Parathyroid adenoma (tissue), 2 donors: ENCODE measurements at regions not wholly inside any gene's neighbourhood (a gene's known extent, or its start where the extent isn't known, plus 50 kb on each side); places are given as distances from the start of the nearest gene placed in this dataset.

Source experiments
- H2AFZ ChIP-seq: fragments of 300-600 bp; sonication (generic); one replicate; pipeline ENCODE4 v1.7.0; 2017; ENCODE audit warnings: antibody characterized with exemption, mild to moderate bottlenecking
- H3K27ac ChIP-seq: fragments of 300-600 bp; sonication (generic); one replicate; pipeline ENCODE4 v1.7.0; 2017
- H3K27me3 ChIP-seq: fragments of 300-600 bp; sonication (generic); one replicate; pipeline ENCODE4 v1.7.0; 2017; ENCODE audit warnings: low read length; ENCODE audit not compliant: control insufficient read depth, insufficient read depth
- H3K36me3 ChIP-seq: fragments of 300-600 bp; sonication (generic); one replicate; pipeline ENCODE4 v1.7.0; 2017; ENCODE audit warnings: low read length; ENCODE audit not compliant: control insufficient read depth, insufficient read depth
- H3K4me1 ChIP-seq: fragments of 300-600 bp; sonication (generic); one replicate; pipeline ENCODE4 v1.7.0; 2017; ENCODE audit warnings: control low read depth
- H3K4me2 ChIP-seq: fragments of 300-600 bp; sonication (generic); one replicate; pipeline ENCODE4 v1.7.0; 2017; ENCODE audit warnings: low read length
- H3K4me3 ChIP-seq: fragments of 300-600 bp; sonication (generic); one replicate; pipeline ENCODE4 v1.7.0; 2017; ENCODE audit warnings: low read depth, low read length
- H3K79me2 ChIP-seq: fragments of 300-600 bp; sonication (generic); one replicate; pipeline ENCODE4 v1.7.0; 2017; ENCODE audit warnings: control low read depth
- H3K9ac ChIP-seq: fragments of 300-600 bp; sonication (generic); one replicate; pipeline ENCODE4 v1.7.0; 2017; ENCODE audit warnings: mild to moderate bottlenecking
- H3K9me3 ChIP-seq: fragments of 300-600 bp; sonication (generic); one replicate; pipeline ENCODE4 v1.7.0; 2017; ENCODE audit warnings: low read length; ENCODE audit not compliant: control insufficient read depth
- TF ChIP-seq, protein P1 (sequence below): fragments of 300-600 bp; sonication (generic); IDR thresholded peaks from one replicate; pipeline ENCODE4 v1.7.0; 2017; ENCODE audit warnings: antibody characterized with exemption, mild to moderate bottlenecking
- donor health status: primary hyperparathyroidism.

DNA sequence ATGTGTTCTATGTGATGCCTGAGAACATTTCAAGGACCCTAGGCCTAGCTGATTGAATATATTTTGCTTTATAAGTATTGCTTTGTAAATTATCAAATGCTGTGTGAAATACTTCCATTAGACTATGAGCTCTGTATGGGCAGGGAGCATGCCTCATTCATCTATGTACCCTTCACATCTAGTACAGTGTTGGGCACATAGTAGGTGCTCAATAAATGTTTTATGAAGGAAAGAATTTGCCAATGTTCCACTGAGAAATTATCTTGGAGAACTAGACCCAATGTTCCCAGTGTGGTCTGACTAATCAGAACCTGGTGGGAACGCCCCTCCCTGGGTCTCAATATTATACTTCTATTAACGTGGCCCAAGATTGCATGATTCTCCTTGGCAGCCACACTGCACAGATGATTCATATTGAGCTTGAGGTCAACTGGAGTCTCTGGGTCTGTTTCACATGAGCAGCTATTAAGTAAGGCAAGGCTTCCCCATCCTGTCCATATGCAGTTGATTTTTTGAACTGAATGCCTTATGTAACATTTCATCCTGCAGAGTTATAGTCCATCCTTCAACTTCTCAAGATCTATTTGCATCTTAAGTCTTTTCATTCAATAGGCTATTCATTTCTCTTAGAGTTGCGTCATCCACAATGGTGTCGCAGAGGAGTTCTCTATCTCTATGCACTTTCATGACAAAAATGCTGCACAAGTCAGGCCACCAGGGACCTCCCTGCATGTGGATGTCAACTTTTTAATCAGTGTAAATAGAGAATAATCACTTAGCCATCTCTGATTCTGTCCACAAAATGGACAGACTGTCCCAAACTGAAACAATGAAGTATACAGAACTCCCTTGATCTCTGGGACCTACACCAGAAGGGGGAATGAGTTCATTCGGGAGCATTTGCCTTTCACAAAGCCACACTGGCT lies 257.6 kb downstream of the CYP26B1 start:
- Histone ChIP-seq H3K27me3 (no peaks in the 10 kb centered on the region), H3K4me2 (no peak overlapping the region), H2AFZ (no peak overlapping the region), H3K9me3 (no peaks in the 10 kb centered on the region), H3K79me2 (no peaks in the 10 kb centered on the region), H3K36me3 (no peaks in the 10 kb centered on the region), H3K27ac (no peak overlapping the region), H3K4me3 (no peak overlapping the region), H3K4me1 (no peaks in the 10 kb centered on the region), H3K9ac (no peak overlapping the region)
- TF ChIP-seq, protein P1, sequence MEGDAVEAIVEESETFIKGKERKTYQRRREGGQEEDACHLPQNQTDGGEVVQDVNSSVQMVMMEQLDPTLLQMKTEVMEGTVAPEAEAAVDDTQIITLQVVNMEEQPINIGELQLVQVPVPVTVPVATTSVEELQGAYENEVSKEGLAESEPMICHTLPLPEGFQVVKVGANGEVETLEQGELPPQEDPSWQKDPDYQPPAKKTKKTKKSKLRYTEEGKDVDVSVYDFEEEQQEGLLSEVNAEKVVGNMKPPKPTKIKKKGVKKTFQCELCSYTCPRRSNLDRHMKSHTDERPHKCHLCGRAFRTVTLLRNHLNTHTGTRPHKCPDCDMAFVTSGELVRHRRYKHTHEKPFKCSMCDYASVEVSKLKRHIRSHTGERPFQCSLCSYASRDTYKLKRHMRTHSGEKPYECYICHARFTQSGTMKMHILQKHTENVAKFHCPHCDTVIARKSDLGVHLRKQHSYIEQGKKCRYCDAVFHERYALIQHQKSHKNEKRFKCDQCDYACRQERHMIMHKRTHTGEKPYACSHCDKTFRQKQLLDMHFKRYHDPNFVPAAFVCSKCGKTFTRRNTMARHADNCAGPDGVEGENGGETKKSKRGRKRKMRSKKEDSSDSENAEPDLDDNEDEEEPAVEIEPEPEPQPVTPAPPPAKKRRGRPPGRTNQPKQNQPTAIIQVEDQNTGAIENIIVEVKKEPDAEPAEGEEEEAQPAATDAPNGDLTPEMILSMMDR: no peak

DNA sequence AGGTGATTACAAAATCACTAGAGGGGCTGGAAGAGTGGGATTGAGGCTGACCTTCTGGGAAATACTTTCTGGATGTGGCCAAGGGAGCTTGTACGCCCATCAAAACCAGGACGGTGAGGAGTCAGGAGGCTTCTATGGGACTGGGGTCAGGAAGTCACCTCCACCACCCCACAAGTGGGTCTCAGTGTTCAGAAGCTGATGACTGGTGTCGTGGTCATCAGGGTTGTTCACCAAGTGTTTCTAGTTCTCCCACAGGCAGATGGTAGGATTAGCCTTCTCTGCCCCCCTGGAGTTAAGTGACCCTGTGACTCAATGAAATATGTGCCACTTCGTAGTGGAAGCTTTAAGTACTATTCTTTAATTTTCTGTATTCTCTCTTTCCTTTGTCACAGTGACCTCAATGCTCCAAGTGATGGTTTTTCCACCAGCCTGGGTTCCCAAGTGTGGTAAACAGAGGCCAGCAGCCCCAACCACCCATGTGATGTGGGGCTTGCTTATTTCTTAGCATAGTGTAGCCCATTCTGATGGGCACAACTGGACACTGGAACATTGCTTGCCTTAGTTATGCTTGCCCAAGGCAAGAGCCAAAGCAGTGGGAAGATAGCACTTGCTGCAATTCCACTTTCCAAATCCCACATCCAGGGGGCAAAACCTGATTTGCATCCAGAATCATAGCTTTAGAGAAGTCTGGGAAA lies 258.8 kb downstream of the CYP26B1 start:
- H3K27ac ChIP-seq: no peak overlapping the region

DNA sequence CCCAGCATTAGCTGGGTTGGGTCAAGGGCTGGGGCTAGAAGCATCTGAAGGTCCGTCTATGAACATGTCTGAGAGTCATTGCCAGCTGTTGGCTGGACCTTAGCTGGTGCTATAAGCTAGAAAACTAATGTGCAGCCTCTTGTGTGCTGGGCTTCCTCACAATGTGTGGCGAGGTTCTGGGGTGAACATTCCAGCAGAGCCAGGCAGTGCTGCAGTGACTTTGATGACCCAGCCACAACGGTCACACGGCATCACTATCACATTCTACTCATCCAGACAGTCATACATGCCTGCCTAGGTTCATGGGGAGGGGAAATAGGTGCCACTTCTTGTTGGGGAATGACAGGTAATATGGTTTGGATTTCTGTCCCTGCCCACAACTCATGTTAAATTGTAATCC lies 260.5 kb downstream of the CYP26B1 start:
- H3K9me3 ChIP-seq: no peaks in the 10 kb centered on the region
- H3K27ac ChIP-seq: no peak overlapping the region
- no peak overlapping the region for H3K4me3 ChIP-seq
- H3K36me3 ChIP-seq: no peaks in the 10 kb centered on the region
- H3K27me3 ChIP-seq: no peaks in the 10 kb centered on the region
- H3K79me2 ChIP-seq: no peaks in the 10 kb centered on the region
- TF ChIP-seq, protein P1: no peak
- peaks cover 8% of the 10 kb centered on the region for H3K4me1 ChIP-seq
- no peak overlapping the region for H2AFZ ChIP-seq
- H3K9ac ChIP-seq: no peak overlapping the region
- no peak overlapping the region for H3K4me2 ChIP-seq

More for the DNA sequence above, 258.8 kb downstream of the CYP26B1 start:
- TF ChIP-seq, protein P1: no peak
- no peaks in the 10 kb centered on the region for H3K9me3 ChIP-seq
- no peak overlapping the region for H3K4me2 ChIP-seq
- no peak overlapping the region for H3K4me3 ChIP-seq
- H3K9ac ChIP-seq: no peak overlapping the region
- H3K79me2 ChIP-seq: no peaks in the 10 kb centered on the region
- H3K27me3 ChIP-seq: no peaks in the 10 kb centered on the region
- H3K36me3 ChIP-seq: no peaks in the 10 kb centered on the region
- no peaks in the 10 kb centered on the region for H3K4me1 ChIP-seq
- H2AFZ ChIP-seq: no peak overlapping the region

- no peak overlapping the region for H3K4me3 ChIP-seq
- no peak overlapping the region for H3K27ac ChIP-seq
- H3K27me3 ChIP-seq: no peaks in the 10 kb centered on the region
- H3K4me1 ChIP-seq: peaks cover 8% of the 10 kb centered on the region
- no peaks in the 10 kb centered on the region for H3K79me2 ChIP-seq
- no peak overlapping the region for H3K4me2 ChIP-seq
- H3K9me3 ChIP-seq: no peaks in the 10 kb centered on the region
- no peak overlapping the region for H3K9ac ChIP-seq
- no peaks in the 10 kb centered on the region for H3K36me3 ChIP-seq
- TF ChIP-seq, protein P1: no peak
- H2AFZ ChIP-seq: no peak overlapping the region
Observed at GRCh38 chr2:71886241-71886640, 261.4 kb downstream of the CYP26B1 start.
